CD4-positive, CD25-positive, alpha-beta regulatory T cell (primary cell): ENCODE measurements at regions not wholly inside any gene's neighbourhood (a gene's known extent, or its start where the extent isn't known, plus 50 kb on each side); places are given as distances from the start of the nearest gene placed in this dataset.

Experiments used
- ATAC-seq, 2 donors: fragments of 150-1000 bp; cut with Tn5 transposase; one replicate each; pipeline ENCODE4 v1.10.0; 2021; ENCODE audit warnings: low read depth in 2 of 2, moderate number of reproducible peaks in 2 of 2, moderate library complexity in 1 of 2
- DNase-seq, 3 donors: peaks; one replicate each; pipeline versions ENCODE4 v3.0.0 to v3.0.0-alpha.2; 2012 to 2022; ENCODE audit warnings: mixed read lengths in 1 of 3
- H3K27ac ChIP-seq: one replicate; pipeline ENCODE4 v1.7.0; 2013; ENCODE audit warnings: mild to moderate bottlenecking, low read length; ENCODE audit not compliant: insufficient read depth, poor library complexity, severe bottlenecking
- H3K27me3 ChIP-seq: one replicate; pipeline ENCODE4 v1.7.0; 2013; ENCODE audit warnings: low read length; ENCODE audit not compliant: control insufficient read depth, insufficient read depth
- H3K36me3 ChIP-seq: one replicate; pipeline ENCODE4 v1.7.0; 2013; ENCODE audit warnings: mild to moderate bottlenecking, low read length, moderate library complexity; ENCODE audit not compliant: control insufficient read depth, insufficient read depth
- H3K4me1 ChIP-seq: 2 replicates; pipeline ENCODE4 v1.7.0; 2013; ENCODE audit warnings: mild to moderate bottlenecking, low read length; ENCODE audit not compliant: insufficient read depth, control insufficient read depth, poor library complexity, severe bottlenecking
- H3K4me3 ChIP-seq: one replicate; pipeline ENCODE4 v1.7.0; 2013; ENCODE audit warnings: low read depth, mild to moderate bottlenecking, low read length, moderate library complexity
- H3K9me3 ChIP-seq, 2 experiments: 1 replicate in 1 of 2; 2 replicates in 1 of 2; pipeline ENCODE4 v1.7.0; 2013; ENCODE audit warnings: low read length in 2 of 2, mild to moderate bottlenecking in 1 of 2, moderate library complexity in 1 of 2; ENCODE audit not compliant: control insufficient read depth in 2 of 2
- H3K27ac Mint-ChIP-seq, 3 donors: one replicate each; pipeline ENCODE4 v1.8.0; 2020 to 2022; ENCODE audit warnings: mild to moderate bottlenecking in 3 of 3, mixed read lengths in 3 of 3, moderate library complexity in 2 of 3
- H3K27me3 Mint-ChIP-seq: one replicate; pipeline ENCODE4 v1.8.0; 2022; ENCODE audit warnings: mild to moderate bottlenecking, mixed read lengths
- H3K36me3 Mint-ChIP-seq: one replicate; pipeline ENCODE4 v1.8.0; 2020; ENCODE audit warnings: mixed read lengths
- H3K4me1 Mint-ChIP-seq, 4 donors: one replicate each; pipeline ENCODE4 v1.8.0; 2020 to 2022; ENCODE audit warnings: mixed read lengths in 4 of 4, mild to moderate bottlenecking in 1 of 4
- H3K4me3 Mint-ChIP-seq, 4 donors: one replicate each; pipeline ENCODE4 v1.8.0; 2020 to 2022; ENCODE audit warnings: mild to moderate bottlenecking in 4 of 4, mixed read lengths in 4 of 4, moderate library complexity in 3 of 4
- H3K9me3 Mint-ChIP-seq, 7 donors: one replicate each; pipeline ENCODE4 v1.8.0; 2020 to 2022; ENCODE audit warnings: mixed read lengths in 7 of 7, mild to moderate bottlenecking in 3 of 7, moderate library complexity in 2 of 7

DNA sequence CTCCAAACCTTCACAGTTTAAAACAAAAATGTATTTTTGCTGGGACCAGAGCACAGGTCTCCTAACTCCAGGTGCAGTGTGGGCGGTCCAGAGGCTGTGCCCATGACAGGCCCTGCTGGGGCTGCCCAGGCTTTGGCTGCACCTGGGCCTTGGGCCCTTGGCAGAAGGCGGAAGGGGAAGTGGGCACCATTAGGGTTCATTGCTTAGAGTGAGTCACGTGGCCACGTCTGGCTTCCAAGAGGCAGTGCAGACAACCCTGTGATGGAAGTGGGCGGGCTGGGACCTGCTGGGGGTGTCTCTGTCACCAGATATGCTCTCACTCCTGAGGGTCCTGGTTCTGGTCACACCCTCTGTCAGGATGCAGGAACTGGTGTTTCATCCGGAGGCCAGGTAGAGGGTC lies 302.2 kb downstream of the QKI start:
- H3K27ac Mint-ChIP-seq = no peak overlapping the region
- H3K9me3 Mint-ChIP-seq = peaks cover 0 to 2% (median 0%) of the 10 kb centered on the region in 7 donors
- H3K27me3 Mint-ChIP-seq = peaks cover 8% of the 10 kb centered on the region
- Histone ChIP-seq H3K4me1 (no peaks in the 10 kb centered on the region), H3K9me3 (no peaks in the 10 kb centered on the region), H3K27me3 (no peaks in the 10 kb centered on the region), H3K36me3 (no peaks in the 10 kb centered on the region), H3K4me3 (no peak overlapping the region), H3K27ac (no peak overlapping the region)
- ATAC-seq (peak in 1 of 2 donors; percentile 35), DNase-seq (peak in 1 of 3 donors; percentile 18)
- H3K4me1 Mint-ChIP-seq = peaks cover 0 to 3% (median 0%) of the 10 kb centered on the region in 4 donors
- no peak overlapping the region for H3K4me3 Mint-ChIP-seq
- H3K36me3 Mint-ChIP-seq = no peaks in the 10 kb centered on the region

GRCh38 chr6:163715846-163716245 lies 301.3 kb downstream of the QKI start:
- no peaks in the 10 kb centered on the region for H3K4me1 ChIP-seq
- DNase-seq = no peak
- H3K9me3 Mint-ChIP-seq = peaks cover 0 to 2% (median 0%) of the 10 kb centered on the region in 7 donors
- H3K27me3 ChIP-seq = no peaks in the 10 kb centered on the region
- no peak overlapping the region for H3K27ac Mint-ChIP-seq
- H3K27me3 Mint-ChIP-seq = peaks cover 8% of the 10 kb centered on the region
- H3K9me3 ChIP-seq = no peaks in the 10 kb centered on the region
- H3K4me3 ChIP-seq = no peak overlapping the region
- no peak overlapping the region for H3K4me3 Mint-ChIP-seq
- H3K27ac ChIP-seq = no peak overlapping the region
- no peaks in the 10 kb centered on the region for H3K36me3 Mint-ChIP-seq
- no peaks in the 10 kb centered on the region for H3K36me3 ChIP-seq
- ATAC-seq = no peak
- H3K4me1 Mint-ChIP-seq = peaks cover 0 to 3% (median under 1%) of the 10 kb centered on the region in 4 donors

DNA sequence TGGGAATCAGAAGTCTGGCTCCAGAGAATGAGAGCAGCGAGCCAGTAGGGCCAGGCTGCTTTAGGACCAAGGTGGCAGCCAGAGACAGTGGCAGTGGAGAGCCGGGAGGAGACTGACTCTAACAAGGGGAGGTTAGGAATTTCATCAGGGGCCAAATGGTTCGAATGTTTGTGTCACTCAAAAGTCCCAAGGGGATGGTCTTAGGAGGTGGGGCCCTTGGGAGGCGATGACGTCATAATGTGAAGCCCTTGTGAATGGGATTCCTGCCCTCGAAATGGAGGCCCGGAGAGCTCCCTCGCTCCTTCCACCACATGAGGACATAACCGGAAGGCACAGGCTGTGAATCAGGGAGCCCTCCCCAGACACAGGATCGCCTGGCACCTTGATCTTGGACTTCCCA lies 299.7 kb downstream of the QKI start:
- H3K4me1 ChIP-seq = no peaks in the 10 kb centered on the region
- peaks cover 0 to 3% (median under 1%) of the 10 kb centered on the region in 4 donors for H3K4me1 Mint-ChIP-seq
- no peak overlapping the region for H3K27ac Mint-ChIP-seq

GRCh38 chr6:163712981-163713380 lies 298.5 kb downstream of the QKI start:
- Mint-ChIP-seq H3K27ac (no peak overlapping the region), H3K36me3 (no peaks in the 10 kb centered on the region), H3K27me3 (peaks cover 8% of the 10 kb centered on the region), H3K9me3 (peaks cover 0 to 2% (median 0%) of the 10 kb centered on the region in 7 donors), H3K4me1 (peaks cover 0 to 3% (median under 1%) of the 10 kb centered on the region in 4 donors), H3K4me3 (no peak overlapping the region)
- H3K4me3 ChIP-seq = no peak overlapping the region
- H3K4me1 ChIP-seq = no peaks in the 10 kb centered on the region
- no peak for DNase-seq
- H3K27me3 ChIP-seq = no peaks in the 10 kb centered on the region
- no peaks in the 10 kb centered on the region for H3K9me3 ChIP-seq
- no peak overlapping the region for H3K27ac ChIP-seq
- no peaks in the 10 kb centered on the region for H3K36me3 ChIP-seq
- ATAC-seq = no peak

More for the DNA sequence above, 299.7 kb downstream of the QKI start:
- H3K36me3 ChIP-seq = no peaks in the 10 kb centered on the region
- Mint-ChIP-seq H3K27me3 (peaks cover 8% of the 10 kb centered on the region), H3K9me3 (peaks cover 0 to 2% (median 0%) of the 10 kb centered on the region in 7 donors), H3K36me3 (no peaks in the 10 kb centered on the region), H3K4me3 (no peak overlapping the region)
- DNase-seq (no peak), ATAC-seq (no peak)
- H3K9me3 ChIP-seq = no peaks in the 10 kb centered on the region
- no peak overlapping the region for H3K4me3 ChIP-seq
- no peak overlapping the region for H3K27ac ChIP-seq
- no peaks in the 10 kb centered on the region for H3K27me3 ChIP-seq

GRCh38 chr6:163712566-163712961 lies 298.0 kb downstream of the QKI start:
- DNase-seq (no peak), ATAC-seq (no peak)
- peak overlapping the region in 1 of 4 donors; percentile 71 for H3K4me3 Mint-ChIP-seq
- H3K9me3 Mint-ChIP-seq = peaks cover 0 to 2% (median 0%) of the 10 kb centered on the region in 7 donors
- H3K27ac Mint-ChIP-seq = no peak overlapping the region
- Histone ChIP-seq H3K27me3 (no peaks in the 10 kb centered on the region), H3K27ac (no peak overlapping the region), H3K9me3 (no peaks in the 10 kb centered on the region), H3K36me3 (no peaks in the 10 kb centered on the region), H3K4me3 (no peak overlapping the region), H3K4me1 (no peaks in the 10 kb centered on the region)
- peaks cover 8% of the 10 kb centered on the region for H3K27me3 Mint-ChIP-seq
- H3K36me3 Mint-ChIP-seq = no peaks in the 10 kb centered on the region
- peaks cover 0 to 3% (median 1%) of the 10 kb centered on the region in 4 donors for H3K4me1 Mint-ChIP-seq

DNA sequence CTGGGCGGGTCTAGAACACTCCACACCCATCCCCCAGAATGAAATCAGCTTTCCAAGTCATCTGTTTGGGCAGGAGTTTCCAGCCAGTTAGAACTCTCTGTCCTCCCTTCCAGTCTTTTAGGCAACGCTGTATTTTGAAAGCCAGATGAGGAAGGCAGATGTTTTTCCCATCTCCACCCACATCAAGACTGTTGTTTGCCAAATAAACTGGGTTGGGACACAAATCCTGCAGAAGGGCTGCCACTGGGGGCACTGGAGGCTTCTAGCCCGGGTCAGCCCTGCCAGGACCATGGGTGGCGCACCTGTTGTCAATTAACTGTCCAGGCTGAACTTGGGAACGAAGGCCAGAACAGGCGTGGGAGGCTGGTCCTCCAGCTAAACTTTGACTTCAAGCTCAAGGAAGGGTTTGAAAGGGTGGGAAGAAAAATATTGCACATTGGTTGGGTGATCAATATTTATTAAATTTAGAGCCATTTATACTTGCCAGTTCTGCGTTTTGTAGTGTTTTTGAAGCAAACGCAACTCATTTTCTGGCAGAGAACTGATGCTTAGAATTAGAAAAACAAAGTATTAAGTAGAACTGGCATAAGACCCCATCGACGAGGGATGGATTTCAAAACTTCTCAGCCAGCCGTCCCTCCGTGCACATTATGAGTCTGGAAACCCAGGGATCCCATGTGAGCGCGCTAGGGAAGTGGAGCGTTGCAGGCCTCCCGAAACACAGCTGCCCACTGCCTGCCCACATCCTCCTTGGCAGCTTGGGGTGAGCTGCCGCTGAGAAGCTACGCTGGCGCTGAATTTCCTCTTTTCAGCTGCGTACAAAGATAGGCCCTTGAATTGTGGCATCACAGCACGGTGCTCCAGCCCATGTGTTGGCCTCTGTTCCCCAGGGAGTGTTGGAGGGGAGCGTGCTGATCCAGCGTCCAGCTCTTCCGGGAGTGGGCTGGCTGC lies 297.4 kb downstream of the QKI start:
- H3K4me3 Mint-ChIP-seq = no peak overlapping the region
- H3K27ac Mint-ChIP-seq = no peak overlapping the region
- Histone ChIP-seq H3K4me3 (no peak overlapping the region), H3K27ac (no peak overlapping the region), H3K36me3 (no peaks in the 10 kb centered on the region), H3K4me1 (no peaks in the 10 kb centered on the region), H3K27me3 (no peaks in the 10 kb centered on the region), H3K9me3 (no peaks in the 10 kb centered on the region)
- no peaks in the 10 kb centered on the region for H3K36me3 Mint-ChIP-seq
- peaks cover 8% of the 10 kb centered on the region for H3K27me3 Mint-ChIP-seq
- ATAC-seq = peak; percentile 25 to 30
- DNase-seq = peak in 1 of 3 donors; percentile 39
- H3K9me3 Mint-ChIP-seq = no peaks in the 10 kb centered on the region
- H3K4me1 Mint-ChIP-seq = peaks cover 0 to 5% (median 1%) of the 10 kb centered on the region in 4 donors

DNA sequence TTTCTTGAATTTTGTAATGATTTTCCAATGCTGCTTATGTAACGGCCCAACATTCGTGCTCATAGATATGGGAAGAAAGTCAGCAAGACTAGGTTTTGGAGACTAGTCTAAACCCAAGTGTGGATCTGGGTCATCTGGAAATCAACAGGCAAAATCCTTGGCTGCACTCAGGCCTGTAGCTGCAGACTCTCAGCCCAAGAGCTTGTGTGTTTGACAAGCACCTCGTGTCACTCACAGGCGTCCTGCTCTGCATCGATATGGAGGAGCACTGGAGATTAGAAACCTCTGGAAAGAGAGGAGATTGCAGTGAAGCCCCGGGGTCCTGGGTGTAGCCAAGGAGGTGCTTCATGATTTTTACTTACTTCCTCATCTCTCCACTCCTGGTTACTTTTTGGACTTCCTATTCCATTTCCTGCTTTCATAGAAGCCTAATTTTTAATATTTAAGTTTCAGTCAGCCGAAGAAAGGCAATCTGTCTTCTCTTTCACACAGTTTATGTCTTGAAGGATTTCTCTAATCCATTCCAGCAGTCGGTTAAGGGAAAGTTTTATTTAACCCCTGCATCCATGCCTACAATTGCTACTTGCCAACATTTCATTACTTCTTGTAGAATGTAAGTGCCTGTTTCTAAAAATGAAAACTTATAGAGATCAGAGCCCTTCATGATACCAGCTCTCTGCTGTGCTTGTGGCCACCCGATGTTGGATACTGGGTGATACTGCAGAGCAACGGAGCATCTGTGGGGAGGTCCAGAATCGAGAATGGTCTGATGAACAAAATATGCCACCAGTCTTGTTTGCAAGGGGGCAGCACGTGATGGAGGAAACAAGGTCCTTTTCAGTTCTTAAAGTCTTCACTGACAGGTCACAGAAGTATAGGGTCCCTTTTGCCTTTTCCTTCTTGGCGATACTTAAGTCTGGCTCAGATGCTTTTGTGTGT lies 296.3 kb downstream of the QKI start:
- no peak overlapping the region for H3K27ac Mint-ChIP-seq
- H3K9me3 Mint-ChIP-seq = no peaks in the 10 kb centered on the region
- no peak for DNase-seq
- H3K27me3 Mint-ChIP-seq = peaks cover 8% of the 10 kb centered on the region
- Histone ChIP-seq H3K27ac (no peak overlapping the region), H3K4me3 (no peak overlapping the region), H3K9me3 (no peaks in the 10 kb centered on the region), H3K4me1 (no peaks in the 10 kb centered on the region), H3K36me3 (no peaks in the 10 kb centered on the region), H3K27me3 (no peaks in the 10 kb centered on the region)
- ATAC-seq = no peak
- no peak overlapping the region for H3K4me3 Mint-ChIP-seq
- H3K4me1 Mint-ChIP-seq = peaks cover 0 to 5% (median 1%) of the 10 kb centered on the region in 4 donors
- no peaks in the 10 kb centered on the region for H3K36me3 Mint-ChIP-seq
